Calu3 (cell line): ENCODE measurements at regions not wholly inside any gene's neighbourhood (a gene's known extent, or its start where the extent isn't known, plus 50 kb on each side); places are given as distances from the start of the nearest gene placed in this dataset.

Experiments used
- BruUV-seq: library from RNA; stranded (reverse); fragments of 400-500 nt; replicated peaks from 2 replicates; lab custom pipeline; 2021; lab: Mats Ljungman, UMichigan
- CTCF ChIA-PET: fragments of 300-600 bp; sonication (Branson Sonifier 250); formaldehyde crosslinking; loops from one replicate; lab custom pipeline; 2022; ENCODE audit warnings: antibody characterized with exemption; lab: Charles Lee
- DNase-seq: peaks from one replicate; pipeline ENCODE4 v3.0.0; 2022
- H3K27ac Mint-ChIP-seq: one replicate; pipeline ENCODE4 v1.8.0; 2022; ENCODE audit warnings: mixed read lengths; ENCODE audit not compliant: unreplicated experiment
- H3K27me3 Mint-ChIP-seq: one replicate; pipeline ENCODE4 v1.8.0; 2022; ENCODE audit warnings: mixed read lengths; ENCODE audit not compliant: unreplicated experiment
- H3K36me3 Mint-ChIP-seq: one replicate; pipeline ENCODE4 v1.8.0; 2022; ENCODE audit warnings: mild to moderate bottlenecking, moderate library complexity, mixed read lengths; ENCODE audit not compliant: insufficient read depth, unreplicated experiment
- H3K4me1 Mint-ChIP-seq: one replicate; pipeline ENCODE4 v1.8.0; 2022; ENCODE audit warnings: mild to moderate bottlenecking, low read depth, mixed read lengths; ENCODE audit not compliant: unreplicated experiment
- H3K4me3 Mint-ChIP-seq: one replicate; pipeline ENCODE4 v1.8.0; 2022; ENCODE audit warnings: mild to moderate bottlenecking, low read depth, moderate library complexity, mixed read lengths; ENCODE audit not compliant: unreplicated experiment
- H3K9me3 Mint-ChIP-seq: one replicate; pipeline ENCODE4 v1.8.0; 2022; ENCODE audit warnings: low read depth, mixed read lengths; ENCODE audit not compliant: unreplicated experiment
- intact Hi-C: fragments of 100-400 bp; cut with micrococcal nuclease; formaldehyde crosslinking; loops from one replicate; pipeline ENCODE4 v1.10.0; 2022; ENCODE audit not compliant: unreplicated experiment
- TF ChIP-seq, protein P1 (sequence below): fragments of 200-600 bp; IDR thresholded peaks from one replicate; pipeline ENCODE4 v1.8.0; 2022; ENCODE audit warnings: antibody characterized with exemption; ENCODE audit not compliant: unreplicated experiment

DNA sequence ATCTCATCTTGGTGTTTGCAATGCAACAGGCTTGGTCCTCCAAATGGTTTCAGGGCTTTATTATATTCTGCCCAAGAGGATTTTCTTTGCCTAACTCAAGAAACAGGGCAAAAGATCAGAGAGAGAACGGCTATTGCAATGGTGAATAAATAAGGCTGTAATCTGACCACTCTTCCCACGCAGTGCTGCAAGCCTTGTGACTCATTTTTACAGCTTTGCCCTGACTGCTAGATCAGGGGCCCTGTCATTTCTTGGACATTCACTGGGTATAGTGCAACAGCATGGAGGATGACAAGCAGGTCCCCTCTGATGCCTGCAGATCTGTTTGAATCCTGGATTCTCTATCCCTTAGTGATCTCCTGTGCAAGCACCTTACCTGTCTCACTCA, 459.1 kb downstream of the EBF1 start:
- Mint-ChIP-seq H3K9me3 (peaks cover 11% of the 10 kb centered on the region), H3K27ac (no peak overlapping the region), H3K36me3 (no peaks in the 10 kb centered on the region), H3K4me1 (no peaks in the 10 kb centered on the region), H3K4me3 (no peak overlapping the region), H3K27me3 (no peaks in the 10 kb centered on the region)
- no TSS peak for BruUV-seq
- CTCF ChIA-PET = no interaction called here
- TF ChIP-seq, protein P1, sequence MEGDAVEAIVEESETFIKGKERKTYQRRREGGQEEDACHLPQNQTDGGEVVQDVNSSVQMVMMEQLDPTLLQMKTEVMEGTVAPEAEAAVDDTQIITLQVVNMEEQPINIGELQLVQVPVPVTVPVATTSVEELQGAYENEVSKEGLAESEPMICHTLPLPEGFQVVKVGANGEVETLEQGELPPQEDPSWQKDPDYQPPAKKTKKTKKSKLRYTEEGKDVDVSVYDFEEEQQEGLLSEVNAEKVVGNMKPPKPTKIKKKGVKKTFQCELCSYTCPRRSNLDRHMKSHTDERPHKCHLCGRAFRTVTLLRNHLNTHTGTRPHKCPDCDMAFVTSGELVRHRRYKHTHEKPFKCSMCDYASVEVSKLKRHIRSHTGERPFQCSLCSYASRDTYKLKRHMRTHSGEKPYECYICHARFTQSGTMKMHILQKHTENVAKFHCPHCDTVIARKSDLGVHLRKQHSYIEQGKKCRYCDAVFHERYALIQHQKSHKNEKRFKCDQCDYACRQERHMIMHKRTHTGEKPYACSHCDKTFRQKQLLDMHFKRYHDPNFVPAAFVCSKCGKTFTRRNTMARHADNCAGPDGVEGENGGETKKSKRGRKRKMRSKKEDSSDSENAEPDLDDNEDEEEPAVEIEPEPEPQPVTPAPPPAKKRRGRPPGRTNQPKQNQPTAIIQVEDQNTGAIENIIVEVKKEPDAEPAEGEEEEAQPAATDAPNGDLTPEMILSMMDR = no peak
- intact Hi-C loops = no loop called here
- DNase-seq = no peak

DNA sequence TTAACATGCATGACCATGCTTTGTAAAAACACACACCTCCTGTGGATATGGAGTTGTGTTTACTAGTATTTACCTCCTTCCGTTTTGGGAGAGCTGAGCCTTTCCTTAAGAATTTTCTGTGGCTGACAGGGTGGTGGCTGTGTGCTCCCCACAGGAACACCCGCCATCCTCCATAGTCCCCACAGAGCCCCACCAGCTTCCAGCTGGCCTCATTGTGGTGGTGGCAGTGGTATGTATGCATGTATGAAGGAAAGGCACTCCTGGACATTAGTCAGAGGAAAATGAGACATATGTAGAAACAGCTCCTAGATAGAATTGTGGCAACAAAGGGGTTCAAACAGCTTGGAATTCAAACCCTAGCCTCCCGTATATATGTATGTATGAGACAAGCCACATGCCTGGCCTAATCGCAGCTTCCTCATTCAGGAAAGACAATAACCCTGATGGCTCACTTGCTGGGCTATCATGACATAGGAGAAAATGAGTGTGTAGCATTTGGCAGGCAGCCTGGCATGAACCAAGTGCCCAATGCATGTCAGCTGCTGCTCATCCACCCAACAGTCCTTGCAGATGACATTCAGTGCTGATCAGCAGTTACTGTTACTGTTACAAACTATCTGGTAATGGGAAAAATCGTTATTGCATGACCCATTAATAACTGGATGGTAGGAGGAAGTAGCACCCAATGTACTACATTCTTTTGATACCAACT, 459.7 kb downstream of the EBF1 start:
- H3K27me3 Mint-ChIP-seq = no peaks in the 10 kb centered on the region
- H3K36me3 Mint-ChIP-seq = no peaks in the 10 kb centered on the region
- TF ChIP-seq, protein P1 = no peak
- DNase-seq = no peak
- BruUV-seq = no TSS peak
- CTCF ChIA-PET = no interaction called here
- intact Hi-C loops = no loop called here
- no peaks in the 10 kb centered on the region for H3K4me1 Mint-ChIP-seq
- no peak overlapping the region for H3K27ac Mint-ChIP-seq
- peaks cover 12% of the 10 kb centered on the region for H3K9me3 Mint-ChIP-seq
- H3K4me3 Mint-ChIP-seq = no peak overlapping the region

DNA sequence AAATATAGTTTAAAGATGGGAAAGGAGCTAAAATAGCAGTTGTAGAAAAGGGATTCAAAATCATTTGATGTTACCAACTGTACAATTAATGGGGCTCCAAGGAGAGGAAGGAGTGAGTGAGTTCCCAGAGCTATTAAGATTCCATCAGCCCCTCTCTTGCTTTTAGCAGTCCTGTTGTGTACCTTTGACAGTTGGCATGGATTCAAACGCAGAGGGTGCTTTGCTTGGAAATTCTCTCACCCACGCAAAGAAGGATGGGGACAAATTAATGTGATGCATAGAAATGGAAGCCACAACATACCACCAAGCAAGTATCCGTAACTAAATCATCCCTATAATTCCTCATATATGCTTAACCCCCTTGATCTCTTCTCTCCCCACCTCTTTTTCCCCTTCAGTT, 461.3 kb downstream of the EBF1 start:
- H3K9me3 Mint-ChIP-seq = peaks cover 9% of the 10 kb centered on the region
- H3K4me3 Mint-ChIP-seq = no peak overlapping the region
- DNase-seq = no peak
- intact Hi-C loops = no loop called here
- TF ChIP-seq, protein P1 = no peak
- no TSS peak for BruUV-seq
- H3K27me3 Mint-ChIP-seq = no peaks in the 10 kb centered on the region
- no peaks in the 10 kb centered on the region for H3K4me1 Mint-ChIP-seq
- CTCF ChIA-PET = interaction anchor here (0.6 kb wide), 1 partner anchor 464 kb away, joined by 6 read pairs; no protein-coding TSS in a partner anchor
- no peak overlapping the region for H3K27ac Mint-ChIP-seq
- H3K36me3 Mint-ChIP-seq = no peaks in the 10 kb centered on the region

DNA sequence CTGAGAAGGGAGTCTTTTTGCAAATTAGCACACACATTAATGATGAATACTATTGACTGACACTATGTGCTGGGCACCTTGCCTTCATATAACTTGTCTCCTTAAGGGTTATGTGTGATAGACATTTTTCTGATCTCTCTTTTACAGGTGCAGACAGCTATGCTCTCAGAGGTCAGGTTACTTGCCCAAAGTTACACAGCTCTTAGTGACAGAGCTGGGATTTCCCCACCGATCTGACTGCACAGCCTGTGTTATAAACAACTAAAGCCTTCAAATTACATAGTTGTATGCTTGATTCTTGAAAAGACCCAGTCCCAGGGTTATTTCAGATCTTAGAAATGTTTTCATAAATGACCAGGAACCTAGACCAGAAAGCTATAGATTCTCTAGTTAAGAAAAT, 462.7 kb downstream of the EBF1 start:
- Mint-ChIP-seq H3K4me1 (no peaks in the 10 kb centered on the region), H3K4me3 (no peak overlapping the region), H3K27ac (no peak overlapping the region), H3K9me3 (peaks cover 9% of the 10 kb centered on the region), H3K36me3 (no peaks in the 10 kb centered on the region), H3K27me3 (no peaks in the 10 kb centered on the region)
- DNase-seq = no peak
- TF ChIP-seq, protein P1 = no peak
- BruUV-seq = no TSS peak
- intact Hi-C loops = no loop called here
- CTCF ChIA-PET = no interaction called here
